GM23338 (cell line): ENCODE measurements at regions not wholly inside any gene's neighbourhood (a gene's known extent, or its start where the extent isn't known, plus 50 kb on each side); places are given as distances from the start of the nearest gene placed in this dataset.

Experiments
- ATAC-seq: fragments of 200-7000 bp; cut with Tn5 transposase; 3 replicates; pipeline ENCODE4 v1.9.1; 2020
- DNase-seq: peaks from one replicate; pipeline ENCODE4 v3.0.0-alpha.2; 2015; ENCODE audit warnings: low spot score
- H2AFZ ChIP-seq: fragments of 200-600 bp; sonication (generic); 2 replicates; pipeline ENCODE4 v1.8.0; 2016; ENCODE audit warnings: antibody characterized with exemption, mild to moderate bottlenecking, moderate library complexity
- H3F3A ChIP-seq: fragments of 200-600 bp; sonication (generic); replicated peaks from 2 replicates; pipeline ENCODE4 v1.8.0; 2017; ENCODE audit warnings: antibody characterized with exemption, mixed run types, low read depth
- H3K27ac ChIP-seq: fragments of 200-600 bp; sonication (generic); 2 replicates; pipeline ENCODE4 v1.6.1; 2016; ENCODE audit warnings: low read depth
- H3K27me3 ChIP-seq: fragments of 200-600 bp; sonication (generic); 2 replicates; pipeline ENCODE4 v1.8.0; 2016; ENCODE audit warnings: mild to moderate bottlenecking, mixed run types, moderate library complexity; ENCODE audit not compliant: insufficient read depth
- H3K36me3 ChIP-seq: fragments of 200-600 bp; sonication (generic); 2 replicates; pipeline ENCODE4 v1.8.0; 2016; ENCODE audit warnings: mild to moderate bottlenecking; ENCODE audit not compliant: insufficient read depth
- H3K4me1 ChIP-seq: fragments of 200-600 bp; sonication (generic); 2 replicates; pipeline ENCODE4 v1.8.0; 2016; ENCODE audit warnings: mild to moderate bottlenecking, moderate library complexity; ENCODE audit not compliant: insufficient read depth
- H3K4me2 ChIP-seq: fragments of 200-600 bp; sonication (generic); 2 replicates; pipeline ENCODE4 v1.7.1; 2017; ENCODE audit warnings: mixed run types
- H3K4me3 ChIP-seq: fragments of 200-600 bp; sonication (generic); 2 replicates; pipeline ENCODE4 v1.6.1; 2016; ENCODE audit warnings: mixed run types
- H3K79me2 ChIP-seq: fragments of 200-600 bp; sonication (generic); replicated peaks from 2 replicates; pipeline ENCODE4 v1.8.0; 2017; ENCODE audit warnings: mild to moderate bottlenecking; ENCODE audit not compliant: insufficient read depth
- H3K9me2 ChIP-seq: fragments of 200-600 bp; sonication (generic); 2 replicates; pipeline ENCODE4 v1.8.0; 2017; ENCODE audit not compliant: insufficient read depth
- H4K20me1 ChIP-seq: fragments of 200-600 bp; sonication (generic); replicated peaks from 2 replicates; pipeline ENCODE4 v1.8.0; 2017; ENCODE audit warnings: mild to moderate bottlenecking; ENCODE audit not compliant: insufficient read depth
- H3K27ac Mint-ChIP-seq: 2 replicates; pipeline ENCODE4 v1.8.0; 2020; ENCODE audit warnings: inconsistent platforms, mild to moderate bottlenecking, moderate library complexity, mixed read lengths
- H3K27me3 Mint-ChIP-seq: 3 replicates; pipeline ENCODE4 v1.8.0; 2022; ENCODE audit warnings: low read depth, mild to moderate bottlenecking, moderate library complexity, mixed read lengths, inconsistent platforms; ENCODE audit not compliant: insufficient read depth, poor library complexity
- H3K36me3 Mint-ChIP-seq: 3 replicates; pipeline ENCODE4 v1.8.0; 2021; ENCODE audit warnings: low read depth, mild to moderate bottlenecking, inconsistent platforms, moderate library complexity, mixed read lengths
- H3K4me1 Mint-ChIP-seq: 3 replicates; pipeline ENCODE4 v1.8.0; 2020; ENCODE audit warnings: mild to moderate bottlenecking, inconsistent platforms, mixed read lengths
- H3K4me3 Mint-ChIP-seq: 3 replicates; pipeline ENCODE4 v1.8.0; 2021; ENCODE audit warnings: moderate library complexity, mild to moderate bottlenecking, inconsistent platforms, mixed read lengths
- H3K9me3 Mint-ChIP-seq: 3 replicates; pipeline ENCODE4 v1.8.0; 2020; ENCODE audit warnings: moderate library complexity, mild to moderate bottlenecking, inconsistent platforms, mixed read lengths
- ETS1 ChIP-seq: IDR thresholded peaks from 2 replicates; pipeline ENCODE4 v1.6.1; 2016; ENCODE audit warnings: antibody characterized with exemption
- EZH2phosphoT487 ChIP-seq: fragments of 200-600 bp; sonication (generic); IDR thresholded peaks from one replicate; pipeline ENCODE4 v1.8.1; 2018; ENCODE audit warnings: antibody characterized with exemption; ENCODE audit not compliant: unreplicated experiment
- JUNB ChIP-seq: IDR thresholded peaks from one replicate; pipeline ENCODE4 v1.6.1; 2016; ENCODE audit warnings: antibody characterized with exemption; ENCODE audit not compliant: unreplicated experiment
- NANOG ChIP-seq: IDR thresholded peaks from 2 replicates; pipeline ENCODE4 v1.6.1; 2016; ENCODE audit warnings: antibody characterized with exemption, borderline replicate concordance
- POLR2AphosphoS5 ChIP-seq: IDR thresholded peaks from 2 replicates; pipeline ENCODE4 v1.6.1; 2016; ENCODE audit warnings: antibody characterized with exemption, low read depth
- ZNF114 ChIP-seq: fragments of 250-450 bp; sonication (Bioruptor Pico); IDR thresholded peaks from 2 replicates; pipeline ENCODE4 v1.5.0; 2020; ENCODE audit warnings: mild to moderate bottlenecking, moderate library complexity
- ZNF462 ChIP-seq: fragments of 250-450 bp; sonication (Bioruptor Pico); IDR thresholded peaks from 2 replicates; pipeline ENCODE4 v1.5.0; 2020; ENCODE audit warnings: mild to moderate bottlenecking, moderate library complexity

GRCh38 chr15:69781411-69782125, 316.1 kb downstream of the TLE3 start (continued):
- no peak for TF ChIP-seq ZNF462 (CRISPR knock-in tag)
- no peak for TF ChIP-seq NANOG
- no peak for TF ChIP-seq ZNF114 (CRISPR knock-in tag)
- TF ChIP-seq ETS1 = no peak
- no peak for TF ChIP-seq EZH2phosphoT487

GRCh38 chr15:69782139-69782658, 315.5 kb downstream of the TLE3 start:
- H3K4me1 ChIP-seq = no peaks in the 10 kb centered on the region
- no peak overlapping the region for H3K27ac ChIP-seq
- no peaks in the 10 kb centered on the region for H3K27me3 ChIP-seq
- no peak overlapping the region for H3K4me3 Mint-ChIP-seq
- DNase-seq = no peak
- H3F3A ChIP-seq = no peaks in the 10 kb centered on the region
- no peak overlapping the region for H3K4me2 ChIP-seq
- H3K36me3 Mint-ChIP-seq = no peaks in the 10 kb centered on the region
- no peaks in the 10 kb centered on the region; the same call in 2 of the 3 replicates for H3K9me3 Mint-ChIP-seq
- H3K9me2 ChIP-seq = peaks cover 3% of the 10 kb centered on the region; the same call in 1 of the 2 replicates
- TF ChIP-seq POLR2AphosphoS5 = no peak
- no peak for TF ChIP-seq ZNF114 (CRISPR knock-in tag)
- TF ChIP-seq JUNB = no peak
- peaks cover 11% of the 10 kb centered on the region for H3K4me1 Mint-ChIP-seq
- peaks cover 4% of the 10 kb centered on the region for H3K27me3 Mint-ChIP-seq
- no peak for ATAC-seq
- no peak overlapping the region for H2AFZ ChIP-seq
- no peak overlapping the region for H3K27ac Mint-ChIP-seq
- H3K4me3 ChIP-seq = no peak overlapping the region
- no peaks in the 10 kb centered on the region for H3K79me2 ChIP-seq
- H4K20me1 ChIP-seq = no peaks in the 10 kb centered on the region
- no peaks in the 10 kb centered on the region for H3K36me3 ChIP-seq
